ENCODE measurements at regions not wholly inside any gene's neighbourhood (a gene's known extent, or its start where the extent isn't known, plus 50 kb on each side); places are given as distances from the start of the nearest gene placed in this dataset.

GRCh38 chr4:35491093-35491492, 753.2 kb downstream of the ARAP2 start:
- Histone ChIP-seq H3K9ac (no peak overlapping the region), H3K27me3 (no peaks in the 10 kb centered on the region), H3K36me3 (no peaks in the 10 kb centered on the region), H4K20me1 (ENCODE audit: low read depth) (no peaks in the 10 kb centered on the region), H3K4me3 (no peak overlapping the region), H2AFZ (replicated peaks) (no peak overlapping the region), H3K4me2 (no peak overlapping the region), H3K4me1 (no peaks in the 10 kb centered on the region), H3F3A (ENCODE audit: low read depth) (no peaks in the 10 kb centered on the region), H3K79me2 (ENCODE audit: low read depth) (no peaks in the 10 kb centered on the region), H3K27ac (no peak overlapping the region), H3K9me3 (ENCODE audit: low read depth) (peaks cover 8% of the 10 kb centered on the region)
- DNase-seq (ENCODE audit: low spot score): no peak
- no peaks in the 10 kb centered on the region for H3K4me1 Mint-ChIP-seq
- no peak overlapping the region for H3K4me3 Mint-ChIP-seq
- H3K36me3 Mint-ChIP-seq: no peaks in the 10 kb centered on the region
- TF ChIP-seq EZH2phosphoT487 (IDR thresholded peaks at IDR 0.05): no peak
- TF ChIP-seq, protein P1, sequence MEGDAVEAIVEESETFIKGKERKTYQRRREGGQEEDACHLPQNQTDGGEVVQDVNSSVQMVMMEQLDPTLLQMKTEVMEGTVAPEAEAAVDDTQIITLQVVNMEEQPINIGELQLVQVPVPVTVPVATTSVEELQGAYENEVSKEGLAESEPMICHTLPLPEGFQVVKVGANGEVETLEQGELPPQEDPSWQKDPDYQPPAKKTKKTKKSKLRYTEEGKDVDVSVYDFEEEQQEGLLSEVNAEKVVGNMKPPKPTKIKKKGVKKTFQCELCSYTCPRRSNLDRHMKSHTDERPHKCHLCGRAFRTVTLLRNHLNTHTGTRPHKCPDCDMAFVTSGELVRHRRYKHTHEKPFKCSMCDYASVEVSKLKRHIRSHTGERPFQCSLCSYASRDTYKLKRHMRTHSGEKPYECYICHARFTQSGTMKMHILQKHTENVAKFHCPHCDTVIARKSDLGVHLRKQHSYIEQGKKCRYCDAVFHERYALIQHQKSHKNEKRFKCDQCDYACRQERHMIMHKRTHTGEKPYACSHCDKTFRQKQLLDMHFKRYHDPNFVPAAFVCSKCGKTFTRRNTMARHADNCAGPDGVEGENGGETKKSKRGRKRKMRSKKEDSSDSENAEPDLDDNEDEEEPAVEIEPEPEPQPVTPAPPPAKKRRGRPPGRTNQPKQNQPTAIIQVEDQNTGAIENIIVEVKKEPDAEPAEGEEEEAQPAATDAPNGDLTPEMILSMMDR (IDR thresholded peaks at IDR 0.05): no peak
- TF ChIP-seq EZH2 (IDR thresholded peaks at IDR 0.05): no peak
- peaks cover 2% of the 10 kb centered on the region for H3K27me3 Mint-ChIP-seq (ENCODE audit: insufficient read depth, low read depth)
- no peak overlapping the region for H3K27ac Mint-ChIP-seq
- no peaks in the 10 kb centered on the region for H3K9me3 Mint-ChIP-seq

DNA sequence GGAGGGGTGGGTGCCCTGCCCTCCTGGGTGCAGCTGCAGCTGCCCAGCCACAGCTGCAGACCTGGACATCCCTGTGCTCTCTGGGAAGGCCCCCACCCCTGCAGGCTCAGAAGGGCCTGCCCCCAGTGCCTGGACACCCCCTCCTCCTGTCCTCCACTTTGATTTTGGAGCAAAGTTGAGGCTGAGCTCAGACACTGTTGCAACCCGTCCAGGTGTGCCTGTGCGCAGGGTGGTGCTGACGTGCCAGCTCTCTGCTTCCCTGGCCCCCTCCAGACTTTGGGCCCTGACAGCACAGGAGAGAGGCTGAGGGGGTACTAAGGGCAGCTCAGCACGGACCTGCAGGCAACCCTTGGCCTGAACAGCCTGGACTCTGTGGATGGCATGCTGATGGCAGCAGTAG, 750.3 kb downstream of the ARAP2 start:
- Histone ChIP-seq H3K4me2 (no peak overlapping the region), H4K20me1 (ENCODE audit: low read depth) (no peaks in the 10 kb centered on the region), H3K36me3 (no peaks in the 10 kb centered on the region), H3K9me3 (ENCODE audit: low read depth) (peaks cover 8% of the 10 kb centered on the region), H3K27me3 (no peaks in the 10 kb centered on the region), H3K79me2 (ENCODE audit: low read depth) (no peaks in the 10 kb centered on the region), H3F3A (ENCODE audit: low read depth) (no peaks in the 10 kb centered on the region), H3K9ac (no peak overlapping the region), H3K4me1 (no peaks in the 10 kb centered on the region), H2AFZ (replicated peaks) (no peak overlapping the region), H3K27ac (no peak overlapping the region), H3K4me3 (no peak overlapping the region)
- H3K27ac Mint-ChIP-seq: no peak overlapping the region
- no peaks in the 10 kb centered on the region for H3K36me3 Mint-ChIP-seq
- H3K27me3 Mint-ChIP-seq (ENCODE audit: insufficient read depth, low read depth): peaks cover 2% of the 10 kb centered on the region
- no peak for DNase-seq (ENCODE audit: low spot score)
- no peak overlapping the region for H3K4me3 Mint-ChIP-seq
- no peaks in the 10 kb centered on the region for H3K4me1 Mint-ChIP-seq
- H3K9me3 Mint-ChIP-seq: no peaks in the 10 kb centered on the region
- TF ChIP-seq EZH2phosphoT487 (IDR thresholded peaks at IDR 0.05): no peak
- TF ChIP-seq, protein P1 (IDR thresholded peaks at IDR 0.05): no peak
- TF ChIP-seq EZH2 (IDR thresholded peaks at IDR 0.05): no peak

DNA sequence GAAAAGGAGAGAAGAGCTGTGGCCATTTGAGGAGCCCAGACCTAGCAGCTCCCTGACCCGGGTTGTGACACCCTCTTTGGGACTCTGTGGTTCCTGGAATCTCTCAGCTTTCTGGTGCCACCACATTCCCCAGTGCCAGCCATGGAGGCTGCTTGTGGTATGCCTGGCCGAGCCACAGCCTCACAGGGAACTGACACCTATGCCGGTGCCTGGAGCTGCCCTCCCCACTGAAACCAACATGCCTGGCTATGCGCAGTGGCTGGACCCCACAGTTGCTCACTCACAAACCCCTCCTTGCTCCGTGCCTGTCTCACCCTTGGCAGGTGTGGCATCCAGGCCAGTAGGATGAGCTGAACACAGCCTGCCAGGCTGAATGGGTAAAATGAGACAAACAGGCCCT, 749.4 kb downstream of the ARAP2 start:
- H3K36me3 Mint-ChIP-seq: no peaks in the 10 kb centered on the region
- no peaks in the 10 kb centered on the region for H3K27me3 ChIP-seq
- no peak overlapping the region for H3K4me2 ChIP-seq
- no peaks in the 10 kb centered on the region for H4K20me1 ChIP-seq (ENCODE audit: low read depth)
- H3K79me2 ChIP-seq (ENCODE audit: low read depth): no peaks in the 10 kb centered on the region
- no peak overlapping the region for H3K9ac ChIP-seq
- H3K4me1 Mint-ChIP-seq: no peaks in the 10 kb centered on the region
- peaks cover 8% of the 10 kb centered on the region for H3K9me3 ChIP-seq (ENCODE audit: low read depth)
- TF ChIP-seq, protein P1 (IDR thresholded peaks at IDR 0.05): no peak
- TF ChIP-seq EZH2phosphoT487 (IDR thresholded peaks at IDR 0.05) (no peak), EZH2 (IDR thresholded peaks at IDR 0.05) (no peak)
- no peaks in the 10 kb centered on the region for H3F3A ChIP-seq (ENCODE audit: low read depth)
- no peak overlapping the region for H2AFZ ChIP-seq (replicated peaks)
- DNase-seq (ENCODE audit: low spot score): no peak
- no peak overlapping the region for H3K4me3 ChIP-seq
- peaks cover 2% of the 10 kb centered on the region for H3K27me3 Mint-ChIP-seq (ENCODE audit: insufficient read depth, low read depth)
- H3K36me3 ChIP-seq: no peaks in the 10 kb centered on the region
- no peaks in the 10 kb centered on the region for H3K9me3 Mint-ChIP-seq
- H3K27ac ChIP-seq: no peak overlapping the region
- no peak overlapping the region for H3K27ac Mint-ChIP-seq
- H3K4me3 Mint-ChIP-seq: no peak overlapping the region
- no peaks in the 10 kb centered on the region for H3K4me1 ChIP-seq

Measured in neural progenitor cell (in vitro differentiated cells).